Thyroid gland (tissue), 4 donors: ENCODE measurements at regions not wholly inside any gene's neighbourhood (a gene's known extent, or its start where the extent isn't known, plus 50 kb on each side); places are given as distances from the start of the nearest gene placed in this dataset.

ENCODE experiments used
- DNase-seq, 2 donors: peaks; one replicate each; pipeline ENCODE4 v3.0.0-alpha.2; 2019
- H3K27ac ChIP-seq, 3 donors: fragments of 200-600 bp; sonication (generic); 1 replicate in 2 of 3; 2 replicates in 1 of 3; pipeline ENCODE4 v1.5.1; 2016 to 2019; ENCODE audit warnings: mild to moderate bottlenecking in 1 of 3, moderate library complexity in 1 of 3
- H3K27me3 ChIP-seq: fragments of 200-600 bp; sonication (generic); one replicate; pipeline ENCODE4 v1.5.1; 2019
- H3K36me3 ChIP-seq, 2 donors: fragments of 200-600 bp; sonication (generic); one replicate each; pipeline ENCODE4 v1.5.1; 2016 to 2019
- H3K4me1 ChIP-seq, 2 donors: fragments of 200-600 bp; sonication (generic); one replicate each; pipeline ENCODE4 v1.5.1; 2017 to 2019
- H3K4me3 ChIP-seq, 3 donors: fragments of 200-600 bp; sonication (generic); replicated peaks in 1 of 3; 1 replicate in 2 of 3; 2 replicates in 1 of 3; pipeline ENCODE4 v1.5.1; 2016; ENCODE audit warnings: mild to moderate bottlenecking in 1 of 3
- H3K9me3 ChIP-seq: fragments of 200-600 bp; sonication (generic); one replicate; pipeline ENCODE4 v1.5.1; 2017
- POLR2A ChIP-seq, 2 donors: fragments of 450-650 bp; IDR thresholded peaks; one replicate each; pipeline ENCODE4 v1.6.1; 2017; ENCODE audit warnings: antibody characterized with exemption in 2 of 2, mild to moderate bottlenecking in 2 of 2, moderate library complexity in 1 of 2
- WGBS, 2 donors: methylation state at CpG; one replicate each; pipeline ENCODE4 v1.1.5; 2017; 5-methylcytosine and 5-hydroxymethylcytosine counted together
- intact Hi-C: fragments of 100-400 bp; cut with DNase I; formaldehyde crosslinking; loops from one replicate; pipeline ENCODE4 v1.15.1; 2023
- TF ChIP-seq, protein P1 (sequence below), 6 experiments: fragments of 200-600 bp in 3 of 6; fragments of 450-650 bp in 3 of 6; sonication (generic) in 3 of 6; IDR thresholded peaks; one replicate each; pipeline ENCODE4 v1.5.1; 2016 to 2019; ENCODE audit warnings: antibody characterized with exemption in 6 of 6, mild to moderate bottlenecking in 2 of 6, inconsistent platforms in 1 of 6, moderate library complexity in 1 of 6

DNA sequence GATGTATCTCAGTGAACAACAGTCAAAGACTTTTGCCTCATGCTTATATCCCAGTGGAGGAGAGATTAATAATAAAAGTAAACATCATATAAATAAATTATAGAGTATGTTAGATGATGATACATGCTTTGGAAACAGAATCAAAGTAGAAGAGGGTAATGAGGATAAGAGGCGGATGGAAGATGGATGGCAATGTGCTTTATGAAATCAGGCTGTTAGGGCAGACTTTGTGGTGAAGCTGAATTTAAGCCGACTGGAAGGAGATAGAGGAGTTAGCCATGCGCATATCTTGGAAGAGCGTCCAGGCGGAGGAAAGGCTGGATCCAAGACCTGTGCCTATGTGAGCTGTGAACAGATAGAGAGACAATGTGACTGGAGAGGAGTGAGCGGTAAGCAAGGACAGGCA, 74.9 kb upstream of the GUCY1A1 start:
- H3K9me3 ChIP-seq: no peaks in the 10 kb centered on the region
- intact Hi-C loops: no loop called here
- H3K36me3 ChIP-seq: no peaks in the 10 kb centered on the region
- no peaks in the 10 kb centered on the region for H3K4me1 ChIP-seq
- 87 to 92% methylated on average over 6 of the region's 6 CpGs for WGBS, 2 donors
- TF ChIP-seq, protein P1, sequence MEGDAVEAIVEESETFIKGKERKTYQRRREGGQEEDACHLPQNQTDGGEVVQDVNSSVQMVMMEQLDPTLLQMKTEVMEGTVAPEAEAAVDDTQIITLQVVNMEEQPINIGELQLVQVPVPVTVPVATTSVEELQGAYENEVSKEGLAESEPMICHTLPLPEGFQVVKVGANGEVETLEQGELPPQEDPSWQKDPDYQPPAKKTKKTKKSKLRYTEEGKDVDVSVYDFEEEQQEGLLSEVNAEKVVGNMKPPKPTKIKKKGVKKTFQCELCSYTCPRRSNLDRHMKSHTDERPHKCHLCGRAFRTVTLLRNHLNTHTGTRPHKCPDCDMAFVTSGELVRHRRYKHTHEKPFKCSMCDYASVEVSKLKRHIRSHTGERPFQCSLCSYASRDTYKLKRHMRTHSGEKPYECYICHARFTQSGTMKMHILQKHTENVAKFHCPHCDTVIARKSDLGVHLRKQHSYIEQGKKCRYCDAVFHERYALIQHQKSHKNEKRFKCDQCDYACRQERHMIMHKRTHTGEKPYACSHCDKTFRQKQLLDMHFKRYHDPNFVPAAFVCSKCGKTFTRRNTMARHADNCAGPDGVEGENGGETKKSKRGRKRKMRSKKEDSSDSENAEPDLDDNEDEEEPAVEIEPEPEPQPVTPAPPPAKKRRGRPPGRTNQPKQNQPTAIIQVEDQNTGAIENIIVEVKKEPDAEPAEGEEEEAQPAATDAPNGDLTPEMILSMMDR (IDR thresholded peaks at IDR 0.05): no peak
- TF ChIP-seq POLR2A (IDR thresholded peaks at IDR 0.05): no peak
- H3K4me3 ChIP-seq: no peak overlapping the region
- no peak for DNase-seq
- H3K27me3 ChIP-seq: no peaks in the 10 kb centered on the region
- no peak overlapping the region for H3K27ac ChIP-seq

DNA sequence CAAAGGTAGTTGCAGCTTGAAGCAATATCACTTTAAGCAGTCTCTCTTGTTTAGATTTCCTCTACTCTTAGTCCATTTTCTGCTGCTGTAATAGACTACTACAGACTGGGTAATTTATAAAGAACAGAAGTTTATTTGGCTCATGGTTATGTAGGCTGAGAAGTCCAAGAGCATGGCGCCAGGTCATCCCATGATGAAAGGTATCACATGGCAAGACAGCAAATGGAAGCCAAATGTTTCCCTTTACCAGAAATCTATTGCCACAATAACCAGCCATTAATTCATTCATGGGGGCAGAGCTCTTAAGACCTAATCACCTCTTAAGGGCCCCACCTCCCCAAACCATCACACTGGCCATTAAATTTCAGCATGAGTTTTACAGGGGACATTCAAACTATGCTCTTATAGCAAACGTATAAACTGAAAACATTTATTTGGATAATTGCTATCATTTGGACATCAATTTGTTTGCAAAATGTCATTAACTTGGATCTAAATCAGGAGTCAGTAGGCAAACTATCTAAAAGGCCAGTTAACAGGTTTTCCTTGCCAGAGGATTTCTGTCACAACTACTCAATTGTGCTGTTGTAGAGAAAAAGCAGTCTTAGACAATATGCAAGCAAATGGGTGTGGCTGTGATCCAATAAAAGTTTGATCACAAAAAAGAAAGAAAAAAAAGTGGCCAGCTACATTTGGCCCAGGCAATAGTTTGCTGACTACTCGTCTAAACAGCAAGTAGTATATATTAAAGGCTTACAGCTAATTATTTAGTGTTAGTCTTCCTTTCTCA, 75.7 kb upstream of the GUCY1A1 start:
- intact Hi-C loops: no loop called here
- TF ChIP-seq, protein P1 (IDR thresholded peaks at IDR 0.05): no peak
- TF ChIP-seq POLR2A (IDR thresholded peaks at IDR 0.05): no peak

DNA sequence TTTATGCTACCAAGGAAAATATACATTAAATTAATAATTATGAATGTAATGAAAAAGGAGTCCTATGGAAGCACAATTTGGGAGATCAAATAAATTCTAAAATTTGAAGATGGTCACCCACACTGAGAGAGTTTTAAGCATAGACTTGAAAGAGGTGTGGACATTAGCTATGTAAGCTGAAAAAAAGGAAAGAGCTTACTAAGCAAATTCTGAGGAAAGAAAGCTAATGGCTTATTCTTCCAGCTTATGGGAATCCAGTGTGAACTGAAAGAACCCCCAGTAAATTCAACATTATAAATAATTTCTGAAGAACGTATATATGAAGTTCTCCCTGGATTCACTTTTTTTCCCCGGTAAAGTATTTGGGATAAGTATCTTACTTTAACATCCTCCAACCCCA, 78.2 kb upstream of the GUCY1A1 start:
- TF ChIP-seq POLR2A (IDR thresholded peaks at IDR 0.05): no peak
- TF ChIP-seq, protein P1 (IDR thresholded peaks at IDR 0.05): no peak
- Histone ChIP-seq H3K4me3 (no peak overlapping the region), H3K4me1 (no peaks in the 10 kb centered on the region), H3K36me3 (no peaks in the 10 kb centered on the region), H3K27me3 (no peaks in the 10 kb centered on the region), H3K27ac (no peak overlapping the region), H3K9me3 (no peaks in the 10 kb centered on the region)
- 91 to 94% methylated on average over 2 of the region's 2 CpGs for WGBS, 2 donors
- intact Hi-C loops: no loop called here
- no peak for DNase-seq

More for the DNA sequence above, 75.7 kb upstream of the GUCY1A1 start:
- H3K36me3 ChIP-seq: no peaks in the 10 kb centered on the region
- no peaks in the 10 kb centered on the region for H3K4me1 ChIP-seq
- 83 to 96% methylated on average over 3 of the region's 3 CpGs for WGBS, 2 donors
- no peak for DNase-seq
- H3K27me3 ChIP-seq: no peaks in the 10 kb centered on the region
- H3K4me3 ChIP-seq: no peak overlapping the region
- H3K9me3 ChIP-seq: no peaks in the 10 kb centered on the region
- H3K27ac ChIP-seq: no peak overlapping the region

DNA sequence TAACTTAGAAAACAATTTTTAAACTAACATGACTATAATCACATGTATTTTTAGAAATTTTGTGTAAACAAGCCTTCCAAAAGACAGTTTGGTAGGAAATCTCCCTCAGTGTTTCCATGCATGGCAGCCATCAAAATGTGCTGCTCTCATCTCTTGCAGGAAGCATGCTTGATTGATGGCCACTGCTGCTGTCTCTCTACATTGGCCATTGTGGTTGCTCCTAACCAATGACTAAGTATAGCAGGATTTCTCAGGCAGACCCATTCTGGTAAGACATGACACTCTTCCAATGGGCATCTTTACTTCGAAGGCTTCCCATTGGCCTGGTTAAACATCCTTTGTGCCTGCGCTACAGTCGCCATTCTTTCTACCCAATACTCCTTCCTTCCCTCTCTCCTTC, 78.9 kb upstream of the GUCY1A1 start:
- 95 to 97% methylated on average over 3 of the region's 3 CpGs for WGBS, 2 donors
- H3K4me3 ChIP-seq: no peak overlapping the region
- intact Hi-C loops: no loop called here
- no peak overlapping the region for H3K27ac ChIP-seq
- no peak for TF ChIP-seq POLR2A (IDR thresholded peaks at IDR 0.05)
- TF ChIP-seq, protein P1 (IDR thresholded peaks at IDR 0.05): no peak
- H3K4me1 ChIP-seq: peaks cover 0 to 4% of the 10 kb centered on the region in 2 donors
- DNase-seq: no peak
- no peaks in the 10 kb centered on the region for H3K27me3 ChIP-seq
- no peaks in the 10 kb centered on the region for H3K9me3 ChIP-seq
- no peaks in the 10 kb centered on the region for H3K36me3 ChIP-seq

DNA sequence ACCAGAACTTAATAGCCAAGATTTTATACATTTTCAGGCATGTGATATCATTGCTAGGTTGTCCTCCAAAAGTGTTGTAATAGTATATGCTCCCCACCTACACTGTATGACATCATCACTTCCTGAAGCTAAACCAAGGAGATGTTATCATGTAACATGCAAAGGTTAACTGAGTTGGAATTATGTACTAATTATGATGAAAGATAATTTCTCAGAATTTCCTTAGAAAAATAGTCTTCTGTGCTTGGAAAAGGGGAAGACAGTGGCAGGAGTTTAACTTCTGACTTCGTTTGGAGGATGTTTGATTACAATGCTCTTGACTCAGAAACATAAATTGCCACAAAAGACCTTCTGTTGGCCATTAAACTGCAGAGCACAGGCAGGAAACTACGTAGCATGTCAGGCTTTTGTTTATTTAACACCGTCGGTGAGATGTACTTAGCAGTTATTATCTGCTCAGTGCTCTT, 83.6 kb upstream of the GUCY1A1 start:
- WGBS, 2 donors: 4 to 8% methylated on average over 4 of the region's 4 CpGs
- intact Hi-C loops: no loop called here
- Histone ChIP-seq H3K27me3 (no peaks in the 10 kb centered on the region), H3K9me3 (no peaks in the 10 kb centered on the region), H3K4me3 (no peak overlapping the region), H3K36me3 (no peaks in the 10 kb centered on the region), H3K4me1 (peaks cover 0 to 4% of the 10 kb centered on the region in 2 donors), H3K27ac (no peak overlapping the region)
- no peak for DNase-seq
- TF ChIP-seq POLR2A (IDR thresholded peaks at IDR 0.05): no peak
- TF ChIP-seq, protein P1 (IDR thresholded peaks at IDR 0.05): no peak
